Prostate gland (tissue), 2 donors: ENCODE measurements at regions not wholly inside any gene's neighbourhood (a gene's known extent, or its start where the extent isn't known, plus 50 kb on each side); places are given as distances from the start of the nearest gene placed in this dataset.

Source experiments
- POLR2A ChIP-seq: fragments of 450-650 bp; IDR thresholded peaks from one replicate; pipeline ENCODE4 v1.6.1; 2016; ENCODE audit warnings: antibody characterized with exemption, mild to moderate bottlenecking
- POLR2AphosphoS5 ChIP-seq: sonication (generic); formaldehyde crosslinking; IDR thresholded peaks from one replicate; pipeline ENCODE4 v1.6.1; 2017; ENCODE audit warnings: antibody characterized with exemption
- TF ChIP-seq, protein P1 (sequence below), 4 experiments: fragments of 200-600 bp in 2 of 4; fragments of 450-650 bp in 2 of 4; sonication (generic) in 2 of 4; IDR thresholded peaks; 1 replicate in 3 of 4; 2 replicates in 1 of 4; pipeline ENCODE4 v1.5.1; 2016 to 2019; ENCODE audit warnings: antibody characterized with exemption in 4 of 4, mild to moderate bottlenecking in 2 of 4, moderate library complexity in 2 of 4

GRCh38 chr20:60627751-60628565 is 624.1 kb upstream of the CDH4 start:
- TF ChIP-seq, protein P1, sequence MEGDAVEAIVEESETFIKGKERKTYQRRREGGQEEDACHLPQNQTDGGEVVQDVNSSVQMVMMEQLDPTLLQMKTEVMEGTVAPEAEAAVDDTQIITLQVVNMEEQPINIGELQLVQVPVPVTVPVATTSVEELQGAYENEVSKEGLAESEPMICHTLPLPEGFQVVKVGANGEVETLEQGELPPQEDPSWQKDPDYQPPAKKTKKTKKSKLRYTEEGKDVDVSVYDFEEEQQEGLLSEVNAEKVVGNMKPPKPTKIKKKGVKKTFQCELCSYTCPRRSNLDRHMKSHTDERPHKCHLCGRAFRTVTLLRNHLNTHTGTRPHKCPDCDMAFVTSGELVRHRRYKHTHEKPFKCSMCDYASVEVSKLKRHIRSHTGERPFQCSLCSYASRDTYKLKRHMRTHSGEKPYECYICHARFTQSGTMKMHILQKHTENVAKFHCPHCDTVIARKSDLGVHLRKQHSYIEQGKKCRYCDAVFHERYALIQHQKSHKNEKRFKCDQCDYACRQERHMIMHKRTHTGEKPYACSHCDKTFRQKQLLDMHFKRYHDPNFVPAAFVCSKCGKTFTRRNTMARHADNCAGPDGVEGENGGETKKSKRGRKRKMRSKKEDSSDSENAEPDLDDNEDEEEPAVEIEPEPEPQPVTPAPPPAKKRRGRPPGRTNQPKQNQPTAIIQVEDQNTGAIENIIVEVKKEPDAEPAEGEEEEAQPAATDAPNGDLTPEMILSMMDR (IDR thresholded peaks at IDR 0.05) = no peak
- TF ChIP-seq POLR2AphosphoS5 = no peak
- TF ChIP-seq POLR2A = no peak
